Neuronal stem cell (in vitro differentiated cells): ENCODE measurements at regions not wholly inside any gene's neighbourhood (a gene's known extent, or its start where the extent isn't known, plus 50 kb on each side); places are given as distances from the start of the nearest gene placed in this dataset.

ENCODE experiments used
- DNase-seq: peaks from one replicate; pipeline ENCODE4 v3.0.0-alpha.2; 2013; ENCODE audit warnings: low spot score
- H2AFZ ChIP-seq: one replicate; pipeline ENCODE4 v1.6.1; 2013; ENCODE audit warnings: mild to moderate bottlenecking, low read length, inconsistent platforms
- H2AK5ac ChIP-seq: 2 replicates; pipeline ENCODE4 v1.6.1; 2013; ENCODE audit warnings: low read depth, mild to moderate bottlenecking, inconsistent platforms, low read length, moderate library complexity, mixed read lengths
- H2BK120ac ChIP-seq: 2 replicates; pipeline ENCODE4 v1.6.1; 2013; ENCODE audit warnings: low read depth, mild to moderate bottlenecking, inconsistent platforms, low read length, moderate library complexity, mixed read lengths
- H2BK12ac ChIP-seq: one replicate; pipeline ENCODE4 v1.6.1; 2013; ENCODE audit warnings: low read length, inconsistent platforms
- H2BK15ac ChIP-seq: 2 replicates; pipeline ENCODE4 v1.6.1; 2013; ENCODE audit warnings: mild to moderate bottlenecking, low read length, inconsistent platforms, mixed read lengths
- H2BK5ac ChIP-seq: one replicate; pipeline ENCODE4 v1.6.1; 2013; ENCODE audit warnings: inconsistent platforms, mild to moderate bottlenecking, low read length, moderate library complexity
- H3K14ac ChIP-seq: one replicate; pipeline ENCODE4 v1.6.1; 2013; ENCODE audit warnings: low read length, inconsistent platforms
- H3K18ac ChIP-seq: 2 replicates; pipeline ENCODE4 v1.6.1; 2013; ENCODE audit warnings: low read length, inconsistent platforms
- H3K23ac ChIP-seq: 2 replicates; pipeline ENCODE4 v1.6.1; 2013; ENCODE audit warnings: low read depth, mild to moderate bottlenecking, mixed read lengths, low read length, inconsistent platforms; ENCODE audit not compliant: poor library complexity
- H3K27ac ChIP-seq: replicated peaks from 3 replicates; pipeline ENCODE4 v1.5.1; 2013; ENCODE audit warnings: low read length, inconsistent platforms
- H3K27me3 ChIP-seq, 3 experiments: 2 replicates each; pipeline ENCODE4 v1.6.1; 2013; ENCODE audit warnings: low read length in 3 of 3, mild to moderate bottlenecking in 2 of 3, inconsistent platforms in 1 of 3, low read depth in 1 of 3, mixed read lengths in 1 of 3, moderate library complexity in 1 of 3; ENCODE audit not compliant: control insufficient read depth in 3 of 3, insufficient read depth in 3 of 3
- H3K36me3 ChIP-seq, 2 donors: replicated peaks in 1 of 2; 2 replicates each; pipeline ENCODE4 v1.6.1; 2013; ENCODE audit warnings: low read length in 2 of 2; ENCODE audit not compliant: control insufficient read depth in 2 of 2, insufficient read depth in 2 of 2
- H3K4ac ChIP-seq: 2 replicates; pipeline ENCODE4 v1.6.1; 2013; ENCODE audit warnings: inconsistent platforms, mild to moderate bottlenecking, low read length, moderate library complexity
- H3K4me1 ChIP-seq, 2 donors: 1 replicate in 1 of 2; 2 replicates in 1 of 2; pipeline ENCODE4 v1.6.1; 2013; ENCODE audit warnings: low read length in 2 of 2, low read depth in 1 of 2; ENCODE audit not compliant: control insufficient read depth in 2 of 2, insufficient read depth in 1 of 2
- H3K4me2 ChIP-seq: one replicate; pipeline ENCODE4 v1.6.1; 2013; ENCODE audit warnings: mild to moderate bottlenecking, low read length, inconsistent platforms; ENCODE audit not compliant: insufficient read depth, poor library complexity, severe bottlenecking
- H3K4me3 ChIP-seq, 2 donors: 2 replicates each; pipeline ENCODE4 v1.5.1; 2013; ENCODE audit warnings: low read length in 2 of 2, mild to moderate bottlenecking in 2 of 2, inconsistent platforms in 1 of 2, moderate library complexity in 1 of 2
- H3K79me1 ChIP-seq: one replicate; pipeline ENCODE4 v1.6.1; 2013; ENCODE audit warnings: low read depth, mild to moderate bottlenecking, inconsistent platforms, low read length, moderate library complexity
- H3K9ac ChIP-seq: one replicate; pipeline ENCODE4 v1.6.1; 2013; ENCODE audit warnings: mild to moderate bottlenecking, low read depth, low read length, inconsistent platforms; ENCODE audit not compliant: poor library complexity
- H3K9me3 ChIP-seq, 2 donors: replicated peaks in 1 of 2; 2 replicates each; pipeline versions ENCODE3 to v1.6.1; 2013; ENCODE audit warnings: low read length in 2 of 2, mild to moderate bottlenecking in 2 of 2, inconsistent platforms in 1 of 2, low read depth in 1 of 2, mixed read lengths in 1 of 2, moderate library complexity in 1 of 2; ENCODE audit not compliant: control insufficient read depth in 2 of 2, insufficient read depth in 1 of 2
- H4K8ac ChIP-seq: one replicate; pipeline ENCODE4 v1.6.1; 2013; ENCODE audit warnings: low read depth, mild to moderate bottlenecking, inconsistent platforms, low read length, moderate library complexity
- H4K91ac ChIP-seq: one replicate; pipeline ENCODE4 v1.6.1; 2013; ENCODE audit warnings: low read length, low read depth, mild to moderate bottlenecking, inconsistent platforms; ENCODE audit not compliant: poor library complexity
- WGBS, 2 donors: extraction: QIAGEN DNeasy Blood & Tissue Kit; methylation state at CpG; one replicate each; pipeline ENCODE4 v1.1.7; 2013; ENCODE audit warnings: missing lambda C conversion rate in 2 of 2, mixed read lengths in 1 of 2; ENCODE audit not compliant: insufficient read length in 2 of 2, insufficient replicate concordance in 1 of 2; ENCODE audit errors: extremely low coverage in 2 of 2; 5-methylcytosine and 5-hydroxymethylcytosine counted together

DNA sequence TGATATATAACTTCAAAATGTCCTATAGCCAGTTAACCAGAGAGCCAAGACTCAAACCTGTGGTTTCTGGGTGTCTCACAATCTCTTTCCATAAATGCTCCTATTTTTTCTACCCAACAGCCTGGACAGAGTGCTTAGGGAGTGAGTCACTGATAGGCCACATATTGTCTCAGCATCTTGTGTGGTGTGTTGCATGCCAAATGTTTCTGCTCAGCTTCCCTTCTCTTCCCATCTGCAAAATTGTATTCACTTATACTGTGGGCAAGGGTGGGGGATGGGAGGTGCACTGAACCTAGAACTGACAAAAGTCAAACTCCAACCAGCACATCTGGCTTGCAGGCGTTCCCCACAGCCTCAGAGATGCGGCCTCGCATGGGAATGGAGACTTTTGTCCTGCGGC is 123.3 kb downstream of the KCNA5 start:
- H3K4ac ChIP-seq = no peak overlapping the region
- no peak overlapping the region for H4K8ac ChIP-seq
- H3K4me2 ChIP-seq = no peak overlapping the region
- no peak overlapping the region for H3K27ac ChIP-seq
- no peak overlapping the region for H2BK12ac ChIP-seq
- H3K36me3 ChIP-seq = no peaks in the 10 kb centered on the region
- H2BK120ac ChIP-seq = no peak overlapping the region
- H2AFZ ChIP-seq = no peak overlapping the region
- H3K4me1 ChIP-seq = peaks cover 0 to 4% of the 10 kb centered on the region in 2 donors
- no peaks in the 10 kb centered on the region for H3K27me3 ChIP-seq
- no peak overlapping the region for H3K23ac ChIP-seq
- no peak overlapping the region for H2BK15ac ChIP-seq
- no peak overlapping the region for H2AK5ac ChIP-seq
- no peaks in the 10 kb centered on the region for H3K79me1 ChIP-seq
- no peak overlapping the region for H3K18ac ChIP-seq
- no peak overlapping the region for H2BK5ac ChIP-seq
- peak overlapping the region; percentile 21 for H3K14ac ChIP-seq
- H3K9ac ChIP-seq = no peak overlapping the region
- H3K4me3 ChIP-seq = no peak overlapping the region
- no peak for DNase-seq
- WGBS, 2 donors = no CpG with 5 or more reads among the region's 4 CpGs
- H4K91ac ChIP-seq = no peak overlapping the region
- H3K9me3 ChIP-seq = no peaks in the 10 kb centered on the region

DNA sequence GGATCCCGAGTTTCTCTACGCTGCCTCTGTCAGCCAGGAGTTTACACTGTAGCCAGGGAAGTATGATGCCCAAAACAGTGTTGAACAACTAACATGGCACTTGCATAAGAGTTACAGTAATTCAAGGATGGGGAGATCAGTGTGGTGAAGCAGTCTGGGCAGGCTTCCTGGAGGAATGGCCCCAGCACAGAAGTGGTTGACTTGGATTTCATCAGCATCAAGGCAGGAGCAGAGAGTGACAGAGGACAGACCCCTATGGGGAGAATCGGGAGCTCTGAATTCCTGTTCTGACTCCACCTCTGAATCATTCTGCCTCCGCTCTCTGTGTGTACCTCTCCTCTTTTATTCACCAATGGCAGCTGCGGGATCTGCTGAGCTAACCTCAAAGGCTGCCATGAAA is 124.5 kb downstream of the KCNA5 start:
- no peak overlapping the region for H4K91ac ChIP-seq
- H3K36me3 ChIP-seq = no peaks in the 10 kb centered on the region
- peaks cover 0 to 4% of the 10 kb centered on the region in 2 donors for H3K4me1 ChIP-seq
- no peak overlapping the region for H2AK5ac ChIP-seq
- H2BK15ac ChIP-seq = no peak overlapping the region
- no CpG with 5 or more reads among the region's 5 CpGs for WGBS, 2 donors
- no peaks in the 10 kb centered on the region for H3K9me3 ChIP-seq
- H3K4me2 ChIP-seq = no peak overlapping the region
- H3K23ac ChIP-seq = no peak overlapping the region
- no peak overlapping the region for H3K18ac ChIP-seq
- H3K79me1 ChIP-seq = no peaks in the 10 kb centered on the region
- no peak overlapping the region for H3K4ac ChIP-seq
- H2BK120ac ChIP-seq = no peak overlapping the region
- no peak overlapping the region for H3K9ac ChIP-seq
- H2BK12ac ChIP-seq = peak overlapping the region; percentile 0
- no peaks in the 10 kb centered on the region for H3K27me3 ChIP-seq
- no peak overlapping the region for H3K4me3 ChIP-seq
- no peak overlapping the region for H3K14ac ChIP-seq
- no peak overlapping the region for H3K27ac ChIP-seq
- no peak overlapping the region for H2AFZ ChIP-seq
- no peak for DNase-seq
- no peak overlapping the region for H2BK5ac ChIP-seq
- no peak overlapping the region for H4K8ac ChIP-seq

DNA sequence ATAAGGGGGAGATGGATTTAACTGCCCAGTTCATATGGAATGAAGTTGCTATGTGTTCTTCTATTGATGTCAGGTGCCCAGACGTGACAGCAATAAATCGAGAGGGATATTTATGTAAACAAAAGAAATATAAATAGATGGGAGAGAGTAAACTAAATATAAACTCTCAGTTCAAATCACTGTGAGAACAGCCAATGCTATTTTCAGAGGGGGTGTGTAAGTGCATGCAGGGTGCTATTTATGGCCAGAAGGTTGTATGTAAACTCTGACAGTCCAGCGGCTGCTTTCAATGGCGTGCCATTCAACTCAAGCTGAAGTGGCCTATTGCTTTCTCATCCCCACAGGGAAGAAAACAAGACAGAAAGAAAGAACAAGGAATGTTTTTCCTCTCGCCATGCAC is 127.2 kb downstream of the KCNA5 start:
- Histone ChIP-seq H3K4ac (no peak overlapping the region), H3K9ac (no peak overlapping the region), H3K27ac (no peak overlapping the region), H2BK5ac (no peak overlapping the region), H3K9me3 (no peaks in the 10 kb centered on the region), H3K18ac (no peak overlapping the region), H3K4me1 (peaks cover 0 to 4% of the 10 kb centered on the region in 2 donors), H3K4me3 (no peak overlapping the region), H3K79me1 (no peaks in the 10 kb centered on the region), H3K23ac (no peak overlapping the region), H3K14ac (no peak overlapping the region), H2BK12ac (no peak overlapping the region), H2BK120ac (no peak overlapping the region), H2AFZ (no peak overlapping the region), H3K4me2 (no peak overlapping the region), H3K27me3 (no peaks in the 10 kb centered on the region), H2BK15ac (no peak overlapping the region), H2AK5ac (no peak overlapping the region), H4K8ac (no peak overlapping the region), H3K36me3 (no peaks in the 10 kb centered on the region), H4K91ac (no peak overlapping the region)
- DNase-seq = no peak
- WGBS, 2 donors = no CpG with 5 or more reads among the region's 5 CpGs

DNA sequence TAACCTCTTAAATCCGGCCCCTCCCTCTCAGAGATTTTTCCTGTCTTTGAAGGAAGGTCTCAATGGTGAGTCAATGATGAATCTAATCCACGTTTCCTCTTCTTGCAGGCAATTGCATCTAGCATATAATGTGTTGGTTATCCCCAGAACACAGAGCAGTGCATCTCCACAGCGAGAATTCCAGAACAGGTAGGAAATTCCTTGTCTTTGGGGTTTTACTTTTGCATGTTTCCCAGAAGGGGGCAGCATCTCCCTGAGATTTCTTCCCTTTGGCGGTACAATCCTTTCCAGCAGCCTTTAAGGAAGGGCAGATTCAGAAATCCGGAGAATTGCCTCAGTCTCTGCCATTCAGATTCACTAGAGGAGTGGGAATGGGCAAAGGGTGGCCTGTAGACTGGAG is 128.0 kb downstream of the KCNA5 start:
- Histone ChIP-seq H2BK12ac (no peak overlapping the region), H3K27ac (no peak overlapping the region), H3K9me3 (no peaks in the 10 kb centered on the region)

More for the DNA sequence above, 128.0 kb downstream of the KCNA5 start:
- no peak overlapping the region for H2BK120ac ChIP-seq
- H4K8ac ChIP-seq = no peak overlapping the region
- no peak overlapping the region for H2BK5ac ChIP-seq
- no peak overlapping the region for H3K4ac ChIP-seq
- no peak overlapping the region for H3K4me2 ChIP-seq
- no peak overlapping the region for H3K4me3 ChIP-seq
- no peak overlapping the region for H2BK15ac ChIP-seq
- peaks cover 0 to 4% of the 10 kb centered on the region in 2 donors for H3K4me1 ChIP-seq
- H3K9ac ChIP-seq = no peak overlapping the region
- DNase-seq = peak; percentile 54
- H2AK5ac ChIP-seq = no peak overlapping the region
- no peaks in the 10 kb centered on the region for H3K36me3 ChIP-seq
- no CpG with 5 or more reads among the region's 5 CpGs for WGBS, 2 donors
- H3K23ac ChIP-seq = no peak overlapping the region
- no peaks in the 10 kb centered on the region for H3K79me1 ChIP-seq
- no peak overlapping the region for H2AFZ ChIP-seq
- no peak overlapping the region for H3K14ac ChIP-seq
- H4K91ac ChIP-seq = no peak overlapping the region
- H3K27me3 ChIP-seq = no peaks in the 10 kb centered on the region
- peak overlapping the region; percentile 4 for H3K18ac ChIP-seq
